GM23338 (cell line): ENCODE measurements at regions not wholly inside any gene's neighbourhood (a gene's known extent, or its start where the extent isn't known, plus 50 kb on each side); places are given as distances from the start of the nearest gene placed in this dataset.

Experiments used
- EZH2 ChIP-seq: fragments of 200-600 bp; sonication (generic); IDR thresholded peaks from one replicate; pipeline ENCODE4 v1.8.0; 2017; ENCODE audit warnings: antibody characterized with exemption, mild to moderate bottlenecking, low read depth; ENCODE audit not compliant: unreplicated experiment
- JUNB ChIP-seq: IDR thresholded peaks from one replicate; pipeline ENCODE4 v1.6.1; 2016; ENCODE audit warnings: antibody characterized with exemption; ENCODE audit not compliant: unreplicated experiment
- POLR2AphosphoS5 ChIP-seq: IDR thresholded peaks from 2 replicates; pipeline ENCODE4 v1.6.1; 2016; ENCODE audit warnings: antibody characterized with exemption, low read depth
- ZNF114 ChIP-seq: fragments of 250-450 bp; sonication (Bioruptor Pico); IDR thresholded peaks from 2 replicates; pipeline ENCODE4 v1.5.0; 2020; ENCODE audit warnings: mild to moderate bottlenecking, moderate library complexity
- ZNF331 ChIP-seq: fragments of 250-450 bp; sonication (Bioruptor Pico); IDR thresholded peaks from 2 replicates; pipeline ENCODE4 v1.5.0; 2020; ENCODE audit warnings: low read depth, mild to moderate bottlenecking, moderate library complexity
- TF ChIP-seq, protein P1 (sequence below): fragments of 250-450 bp; sonication (Bioruptor Pico); IDR thresholded peaks from 2 replicates; pipeline ENCODE4 v1.5.0; 2020; ENCODE audit warnings: mild to moderate bottlenecking, moderate library complexity
- TF ChIP-seq, protein P2 (sequence below): IDR thresholded peaks from one replicate; pipeline ENCODE4 v1.6.1; 2018; ENCODE audit warnings: antibody characterized with exemption; ENCODE audit not compliant: unreplicated experiment
- TF ChIP-seq, protein P3 (sequence below): IDR thresholded peaks from 2 replicates; pipeline ENCODE4 v1.6.1; 2016; ENCODE audit warnings: antibody characterized with exemption

GRCh38 chr2:195016841-195017240, 640.2 kb upstream of the SLC39A10 start (continued):
- TF ChIP-seq, protein P1, sequence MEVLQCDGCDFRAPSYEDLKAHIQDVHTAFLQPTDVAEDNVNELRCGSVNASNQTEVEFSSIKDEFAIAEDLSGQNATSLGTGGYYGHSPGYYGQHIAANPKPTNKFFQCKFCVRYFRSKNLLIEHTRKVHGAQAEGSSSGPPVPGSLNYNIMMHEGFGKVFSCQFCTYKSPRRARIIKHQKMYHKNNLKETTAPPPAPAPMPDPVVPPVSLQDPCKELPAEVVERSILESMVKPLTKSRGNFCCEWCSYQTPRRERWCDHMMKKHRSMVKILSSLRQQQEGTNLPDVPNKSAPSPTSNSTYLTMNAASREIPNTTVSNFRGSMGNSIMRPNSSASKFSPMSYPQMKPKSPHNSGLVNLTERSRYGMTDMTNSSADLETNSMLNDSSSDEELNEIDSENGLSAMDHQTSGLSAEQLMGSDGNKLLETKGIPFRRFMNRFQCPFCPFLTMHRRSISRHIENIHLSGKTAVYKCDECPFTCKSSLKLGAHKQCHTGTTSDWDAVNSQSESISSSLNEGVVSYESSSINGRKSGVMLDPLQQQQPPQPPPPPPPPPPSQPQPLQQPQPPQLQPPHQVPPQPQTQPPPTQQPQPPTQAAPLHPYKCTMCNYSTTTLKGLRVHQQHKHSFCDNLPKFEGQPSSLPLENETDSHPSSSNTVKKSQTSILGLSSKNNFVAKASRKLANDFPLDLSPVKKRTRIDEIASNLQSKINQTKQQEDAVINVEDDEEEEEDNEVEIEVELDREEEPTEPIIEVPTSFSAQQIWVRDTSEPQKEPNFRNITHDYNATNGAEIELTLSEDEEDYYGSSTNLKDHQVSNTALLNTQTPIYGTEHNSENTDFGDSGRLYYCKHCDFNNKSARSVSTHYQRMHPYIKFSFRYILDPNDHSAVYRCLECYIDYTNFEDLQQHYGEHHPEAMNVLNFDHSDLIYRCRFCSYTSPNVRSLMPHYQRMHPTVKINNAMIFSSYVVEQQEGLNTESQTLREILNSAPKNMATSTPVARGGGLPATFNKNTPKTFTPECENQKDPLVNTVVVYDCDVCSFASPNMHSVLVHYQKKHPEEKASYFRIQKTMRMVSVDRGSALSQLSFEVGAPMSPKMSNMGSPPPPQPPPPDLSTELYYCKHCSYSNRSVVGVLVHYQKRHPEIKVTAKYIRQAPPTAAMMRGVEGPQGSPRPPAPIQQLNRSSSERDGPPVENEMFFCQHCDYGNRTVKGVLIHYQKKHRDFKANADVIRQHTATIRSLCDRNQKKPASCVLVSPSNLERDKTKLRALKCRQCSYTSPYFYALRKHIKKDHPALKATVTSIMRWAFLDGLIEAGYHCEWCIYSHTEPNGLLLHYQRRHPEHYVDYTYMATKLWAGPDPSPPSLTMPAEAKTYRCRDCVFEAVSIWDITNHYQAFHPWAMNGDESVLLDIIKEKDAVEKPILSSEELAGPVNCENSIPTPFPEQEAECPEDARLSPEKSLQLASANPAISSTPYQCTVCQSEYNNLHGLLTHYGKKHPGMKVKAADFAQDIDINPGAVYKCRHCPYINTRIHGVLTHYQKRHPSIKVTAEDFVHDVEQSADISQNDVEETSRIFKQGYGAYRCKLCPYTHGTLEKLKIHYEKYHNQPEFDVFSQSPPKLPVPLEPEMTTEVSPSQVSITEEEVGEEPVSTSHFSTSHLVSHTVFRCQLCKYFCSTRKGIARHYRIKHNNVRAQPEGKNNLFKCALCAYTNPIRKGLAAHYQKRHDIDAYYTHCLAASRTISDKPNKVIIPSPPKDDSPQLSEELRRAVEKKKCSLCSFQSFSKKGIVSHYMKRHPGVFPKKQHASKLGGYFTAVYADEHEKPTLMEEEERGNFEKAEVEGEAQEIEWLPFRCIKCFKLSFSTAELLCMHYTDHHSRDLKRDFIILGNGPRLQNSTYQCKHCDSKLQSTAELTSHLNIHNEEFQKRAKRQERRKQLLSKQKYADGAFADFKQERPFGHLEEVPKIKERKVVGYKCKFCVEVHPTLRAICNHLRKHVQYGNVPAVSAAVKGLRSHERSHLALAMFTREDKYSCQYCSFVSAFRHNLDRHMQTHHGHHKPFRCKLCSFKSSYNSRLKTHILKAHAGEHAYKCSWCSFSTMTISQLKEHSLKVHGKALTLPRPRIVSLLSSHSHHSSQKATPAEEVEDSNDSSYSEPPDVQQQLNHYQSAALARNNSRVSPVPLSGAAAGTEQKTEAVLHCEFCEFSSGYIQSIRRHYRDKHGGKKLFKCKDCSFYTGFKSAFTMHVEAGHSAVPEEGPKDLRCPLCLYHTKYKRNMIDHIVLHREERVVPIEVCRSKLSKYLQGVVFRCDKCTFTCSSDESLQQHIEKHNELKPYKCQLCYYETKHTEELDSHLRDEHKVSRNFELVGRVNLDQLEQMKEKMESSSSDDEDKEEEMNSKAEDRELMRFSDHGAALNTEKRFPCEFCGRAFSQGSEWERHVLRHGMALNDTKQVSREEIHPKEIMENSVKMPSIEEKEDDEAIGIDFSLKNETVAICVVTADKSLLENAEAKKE = no peak
- no peak for TF ChIP-seq ZNF114 (CRISPR knock-in tag)
- TF ChIP-seq EZH2 = no peak
- TF ChIP-seq, protein P2, sequence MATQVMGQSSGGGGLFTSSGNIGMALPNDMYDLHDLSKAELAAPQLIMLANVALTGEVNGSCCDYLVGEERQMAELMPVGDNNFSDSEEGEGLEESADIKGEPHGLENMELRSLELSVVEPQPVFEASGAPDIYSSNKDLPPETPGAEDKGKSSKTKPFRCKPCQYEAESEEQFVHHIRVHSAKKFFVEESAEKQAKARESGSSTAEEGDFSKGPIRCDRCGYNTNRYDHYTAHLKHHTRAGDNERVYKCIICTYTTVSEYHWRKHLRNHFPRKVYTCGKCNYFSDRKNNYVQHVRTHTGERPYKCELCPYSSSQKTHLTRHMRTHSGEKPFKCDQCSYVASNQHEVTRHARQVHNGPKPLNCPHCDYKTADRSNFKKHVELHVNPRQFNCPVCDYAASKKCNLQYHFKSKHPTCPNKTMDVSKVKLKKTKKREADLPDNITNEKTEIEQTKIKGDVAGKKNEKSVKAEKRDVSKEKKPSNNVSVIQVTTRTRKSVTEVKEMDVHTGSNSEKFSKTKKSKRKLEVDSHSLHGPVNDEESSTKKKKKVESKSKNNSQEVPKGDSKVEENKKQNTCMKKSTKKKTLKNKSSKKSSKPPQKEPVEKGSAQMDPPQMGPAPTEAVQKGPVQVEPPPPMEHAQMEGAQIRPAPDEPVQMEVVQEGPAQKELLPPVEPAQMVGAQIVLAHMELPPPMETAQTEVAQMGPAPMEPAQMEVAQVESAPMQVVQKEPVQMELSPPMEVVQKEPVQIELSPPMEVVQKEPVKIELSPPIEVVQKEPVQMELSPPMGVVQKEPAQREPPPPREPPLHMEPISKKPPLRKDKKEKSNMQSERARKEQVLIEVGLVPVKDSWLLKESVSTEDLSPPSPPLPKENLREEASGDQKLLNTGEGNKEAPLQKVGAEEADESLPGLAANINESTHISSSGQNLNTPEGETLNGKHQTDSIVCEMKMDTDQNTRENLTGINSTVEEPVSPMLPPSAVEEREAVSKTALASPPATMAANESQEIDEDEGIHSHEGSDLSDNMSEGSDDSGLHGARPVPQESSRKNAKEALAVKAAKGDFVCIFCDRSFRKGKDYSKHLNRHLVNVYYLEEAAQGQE = no peak
- no peak for TF ChIP-seq ZNF331 (CRISPR knock-in tag)
- TF ChIP-seq, protein P3, sequence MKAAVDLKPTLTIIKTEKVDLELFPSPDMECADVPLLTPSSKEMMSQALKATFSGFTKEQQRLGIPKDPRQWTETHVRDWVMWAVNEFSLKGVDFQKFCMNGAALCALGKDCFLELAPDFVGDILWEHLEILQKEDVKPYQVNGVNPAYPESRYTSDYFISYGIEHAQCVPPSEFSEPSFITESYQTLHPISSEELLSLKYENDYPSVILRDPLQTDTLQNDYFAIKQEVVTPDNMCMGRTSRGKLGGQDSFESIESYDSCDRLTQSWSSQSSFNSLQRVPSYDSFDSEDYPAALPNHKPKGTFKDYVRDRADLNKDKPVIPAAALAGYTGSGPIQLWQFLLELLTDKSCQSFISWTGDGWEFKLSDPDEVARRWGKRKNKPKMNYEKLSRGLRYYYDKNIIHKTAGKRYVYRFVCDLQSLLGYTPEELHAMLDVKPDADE = no peak
- TF ChIP-seq POLR2AphosphoS5 = no peak
- TF ChIP-seq JUNB = no peak
